Body of pancreas (tissue), 4 donors: ENCODE measurements at regions not wholly inside any gene's neighbourhood (a gene's known extent, or its start where the extent isn't known, plus 50 kb on each side); places are given as distances from the start of the nearest gene placed in this dataset.

Source experiments
- POLR2A ChIP-seq, 3 donors: fragments of 450-650 bp; IDR thresholded peaks; one replicate each; pipeline ENCODE4 v1.6.1; 2016; ENCODE audit warnings: antibody characterized with exemption in 3 of 3, mild to moderate bottlenecking in 2 of 3
- TF ChIP-seq, protein P1 (sequence below), 7 experiments: fragments of 450-650 bp in 4 of 7; fragments of 200-600 bp in 3 of 7; sonication (generic) in 3 of 7; IDR thresholded peaks; one replicate each; pipeline ENCODE4 v1.5.1; 2016 to 2019; ENCODE audit warnings: antibody characterized with exemption in 7 of 7

DNA sequence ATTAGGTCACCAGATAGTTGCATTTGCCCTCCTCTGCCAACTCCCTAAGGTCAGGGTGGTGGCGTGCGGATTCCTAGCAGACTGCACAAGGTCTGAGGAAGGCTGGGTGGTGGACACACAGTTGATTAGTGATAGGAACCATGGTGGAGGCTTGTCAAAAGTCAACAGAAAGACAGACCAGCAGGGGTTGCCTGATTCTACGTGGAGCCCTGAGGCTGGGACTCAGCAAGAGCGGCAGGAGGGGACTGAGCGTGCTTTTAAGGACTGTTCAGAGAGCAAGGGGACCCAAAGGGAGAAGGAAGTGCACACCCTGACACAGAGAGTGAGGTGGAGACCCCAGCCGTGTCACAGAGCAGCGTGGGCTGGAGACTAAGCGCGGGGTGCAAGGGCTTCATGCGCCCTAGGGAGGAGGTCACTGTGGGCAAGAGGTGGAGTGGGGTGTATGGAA, 513.2 kb downstream of the RNF144A start:
- TF ChIP-seq, protein P1, sequence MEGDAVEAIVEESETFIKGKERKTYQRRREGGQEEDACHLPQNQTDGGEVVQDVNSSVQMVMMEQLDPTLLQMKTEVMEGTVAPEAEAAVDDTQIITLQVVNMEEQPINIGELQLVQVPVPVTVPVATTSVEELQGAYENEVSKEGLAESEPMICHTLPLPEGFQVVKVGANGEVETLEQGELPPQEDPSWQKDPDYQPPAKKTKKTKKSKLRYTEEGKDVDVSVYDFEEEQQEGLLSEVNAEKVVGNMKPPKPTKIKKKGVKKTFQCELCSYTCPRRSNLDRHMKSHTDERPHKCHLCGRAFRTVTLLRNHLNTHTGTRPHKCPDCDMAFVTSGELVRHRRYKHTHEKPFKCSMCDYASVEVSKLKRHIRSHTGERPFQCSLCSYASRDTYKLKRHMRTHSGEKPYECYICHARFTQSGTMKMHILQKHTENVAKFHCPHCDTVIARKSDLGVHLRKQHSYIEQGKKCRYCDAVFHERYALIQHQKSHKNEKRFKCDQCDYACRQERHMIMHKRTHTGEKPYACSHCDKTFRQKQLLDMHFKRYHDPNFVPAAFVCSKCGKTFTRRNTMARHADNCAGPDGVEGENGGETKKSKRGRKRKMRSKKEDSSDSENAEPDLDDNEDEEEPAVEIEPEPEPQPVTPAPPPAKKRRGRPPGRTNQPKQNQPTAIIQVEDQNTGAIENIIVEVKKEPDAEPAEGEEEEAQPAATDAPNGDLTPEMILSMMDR (IDR thresholded peaks at IDR 0.05) = no peak
- no peak for TF ChIP-seq POLR2A (IDR thresholded peaks at IDR 0.05)
